ENCODE measurements at regions not wholly inside any gene's neighbourhood (a gene's known extent, or its start where the extent isn't known, plus 50 kb on each side); places are given as distances from the start of the nearest gene placed in this dataset.
"Not testable (repeated sequence)": the region's sequence is repeated elsewhere in the genome, so short reads cannot be mapped to it uniquely, and the experiment has no call there.

DNA sequence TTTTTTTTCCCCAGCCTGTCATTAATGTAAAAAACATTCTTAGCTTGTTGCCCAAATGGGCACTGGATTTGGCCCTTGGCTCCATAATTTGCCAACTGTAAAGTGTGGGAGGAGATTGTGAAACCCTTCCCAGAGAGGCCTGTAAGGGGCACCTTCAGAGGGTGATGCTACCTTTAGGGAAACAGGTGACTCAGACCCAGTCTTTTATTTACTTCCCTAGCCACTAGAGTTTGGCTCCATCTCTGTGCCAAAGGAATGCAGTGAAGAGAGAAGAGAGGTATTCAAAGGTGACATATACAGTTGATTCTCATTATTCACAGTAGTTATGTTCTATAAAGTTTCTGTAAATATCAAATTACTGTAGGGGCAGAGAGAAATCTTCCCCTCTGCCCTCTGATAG is 189.6 kb downstream of the SPATA31A1 start:
- TF ChIP-seq CTCF, POLR2A (IDR thresholded peaks at IDR 0.05): not testable (repeated sequence)
